Glutamatergic neuron (in vitro differentiated cells): ENCODE measurements at regions not wholly inside any gene's neighbourhood (a gene's known extent, or its start where the extent isn't known, plus 50 kb on each side); places are given as distances from the start of the nearest gene placed in this dataset.

Source experiments
- DNase-seq: peaks from one replicate; pipeline ENCODE4 v3.0.0; 2022
- H3K27ac Mint-ChIP-seq: one replicate; pipeline ENCODE4 v1.8.0; 2020; ENCODE audit warnings: mild to moderate bottlenecking, mixed read lengths, inconsistent platforms; ENCODE audit not compliant: unreplicated experiment
- H3K27me3 Mint-ChIP-seq: one replicate; pipeline ENCODE4 v1.8.0; 2020; ENCODE audit warnings: mild to moderate bottlenecking, moderate library complexity, mixed read lengths, inconsistent platforms; ENCODE audit not compliant: unreplicated experiment
- H3K36me3 Mint-ChIP-seq: one replicate; pipeline ENCODE4 v1.8.0; 2020; ENCODE audit warnings: mild to moderate bottlenecking, mixed read lengths, inconsistent platforms; ENCODE audit not compliant: unreplicated experiment
- H3K4me1 Mint-ChIP-seq: one replicate; pipeline ENCODE4 v1.8.0; 2020; ENCODE audit warnings: mild to moderate bottlenecking, low read depth, mixed read lengths, inconsistent platforms; ENCODE audit not compliant: unreplicated experiment
- H3K4me3 Mint-ChIP-seq: one replicate; pipeline ENCODE4 v1.8.0; 2020; ENCODE audit warnings: mild to moderate bottlenecking, mixed read lengths, inconsistent platforms; ENCODE audit not compliant: unreplicated experiment
- H3K9me3 Mint-ChIP-seq: one replicate; pipeline ENCODE4 v1.8.0; 2020; ENCODE audit warnings: mild to moderate bottlenecking, moderate library complexity, mixed read lengths, inconsistent platforms; ENCODE audit not compliant: unreplicated experiment
- CTCF ChIP-seq: fragments of 200-600 bp; sonication (generic); IDR thresholded peaks from one replicate; pipeline ENCODE4 v1.5.0; 2021; ENCODE audit not compliant: partially characterized antibody, unreplicated experiment

- no peaks in the 10 kb centered on the region for H3K27me3 Mint-ChIP-seq
- no peak overlapping the region for H3K4me3 Mint-ChIP-seq
- DNase-seq = no peak
- no peak for TF ChIP-seq CTCF
- H3K4me1 Mint-ChIP-seq = no peaks in the 10 kb centered on the region
- no peaks in the 10 kb centered on the region for H3K36me3 Mint-ChIP-seq
- no peak overlapping the region for H3K27ac Mint-ChIP-seq
- peaks cover 1% of the 10 kb centered on the region for H3K9me3 Mint-ChIP-seq
These were observed 144.9 kb downstream of the TXNL1 start for GRCh38 chr18:56493531-56493930.

GRCh38 chr18:56492136-56492535 lies 146.3 kb downstream of the TXNL1 start:
- no peak overlapping the region for H3K4me3 Mint-ChIP-seq
- H3K4me1 Mint-ChIP-seq = no peaks in the 10 kb centered on the region
- peaks cover 1% of the 10 kb centered on the region for H3K9me3 Mint-ChIP-seq
- H3K36me3 Mint-ChIP-seq = no peaks in the 10 kb centered on the region
- no peak overlapping the region for H3K27ac Mint-ChIP-seq
- no peaks in the 10 kb centered on the region for H3K27me3 Mint-ChIP-seq
- TF ChIP-seq CTCF = no peak
- DNase-seq = no peak

GRCh38 chr18:56490942-56491341 lies 147.4 kb downstream of the TXNL1 start:
- Mint-ChIP-seq H3K36me3 (no peaks in the 10 kb centered on the region), H3K9me3 (peaks cover 1% of the 10 kb centered on the region), H3K4me1 (no peaks in the 10 kb centered on the region), H3K27me3 (no peaks in the 10 kb centered on the region), H3K4me3 (no peak overlapping the region), H3K27ac (no peak overlapping the region)
- no peak for TF ChIP-seq CTCF
- no peak for DNase-seq

GRCh38 chr18:56489893-56490292 lies 148.5 kb downstream of the TXNL1 start:
- H3K9me3 Mint-ChIP-seq = peaks cover 1% of the 10 kb centered on the region
- DNase-seq = no peak
- H3K4me3 Mint-ChIP-seq = no peak overlapping the region

GRCh38 chr18:56488739-56489138 lies 149.7 kb downstream of the TXNL1 start:
- no peak for TF ChIP-seq CTCF
- Mint-ChIP-seq H3K36me3 (no peaks in the 10 kb centered on the region), H3K27me3 (no peaks in the 10 kb centered on the region), H3K9me3 (peaks cover 1% of the 10 kb centered on the region), H3K4me1 (no peaks in the 10 kb centered on the region), H3K4me3 (no peak overlapping the region), H3K27ac (no peak overlapping the region)
- no peak for DNase-seq

More at GRCh38 chr18:56489893-56490292, 148.5 kb downstream of the TXNL1 start:
- no peak overlapping the region for H3K27ac Mint-ChIP-seq
- no peaks in the 10 kb centered on the region for H3K27me3 Mint-ChIP-seq
- TF ChIP-seq CTCF = no peak
- no peaks in the 10 kb centered on the region for H3K36me3 Mint-ChIP-seq
- H3K4me1 Mint-ChIP-seq = no peaks in the 10 kb centered on the region
